DND-41 (cell line): ENCODE measurements at regions not wholly inside any gene's neighbourhood (a gene's known extent, or its start where the extent isn't known, plus 50 kb on each side); places are given as distances from the start of the nearest gene placed in this dataset.

Experiments
- ATAC-seq: fragments of 200-7000 bp; cut with Tn5 transposase; 3 replicates; pipeline ENCODE4 v1.9.1; 2021; ENCODE audit warnings: low read depth; ENCODE audit not compliant: insufficient read depth
- DNase-seq: peaks from one replicate; pipeline ENCODE4 v3.0.0-alpha.2; 2020
- H2AFZ ChIP-seq: 2 replicates; pipeline ENCODE4 v1.6.0; 2012; ENCODE audit warnings: low read depth, low read length
- H3K27ac ChIP-seq: 2 replicates; pipeline ENCODE4 v1.5.1; 2012; ENCODE audit warnings: low read length, inconsistent platforms
- H3K27me3 ChIP-seq: fragments of 200-600 bp; sonication (generic); 2 replicates; pipeline ENCODE4 v1.6.0; 2012; ENCODE audit warnings: low read length, mild to moderate bottlenecking, inconsistent platforms; ENCODE audit not compliant: insufficient read depth, poor library complexity
- H3K36me3 ChIP-seq: 2 replicates; pipeline ENCODE4 v1.5.1; 2012; ENCODE audit warnings: low read length, inconsistent platforms; ENCODE audit not compliant: insufficient read depth
- H3K4me1 ChIP-seq: 2 replicates; pipeline ENCODE4 v1.5.1; 2012; ENCODE audit warnings: mild to moderate bottlenecking, low read length; ENCODE audit not compliant: insufficient read depth
- H3K4me2 ChIP-seq: 2 replicates; pipeline ENCODE4 v1.6.0; 2012; ENCODE audit warnings: mild to moderate bottlenecking, moderate library complexity, low read length, inconsistent platforms; ENCODE audit not compliant: insufficient read depth
- H3K4me3 ChIP-seq, 2 experiments: fragments of 200-600 bp in 1 of 2; shearing (Covaris generic) in 1 of 2; 2 replicates each; pipeline ENCODE4 v1.5.1; 2012 to 2016; ENCODE audit warnings: inconsistent platforms in 2 of 2, low read length in 2 of 2, mild to moderate bottlenecking in 2 of 2, low read depth in 1 of 2, moderate library complexity in 1 of 2
- H3K79me2 ChIP-seq: 2 replicates; pipeline ENCODE4 v1.6.0; 2012; ENCODE audit warnings: low read length, inconsistent platforms; ENCODE audit not compliant: insufficient read depth
- H3K9ac ChIP-seq: 2 replicates; pipeline ENCODE4 v1.6.0; 2012; ENCODE audit warnings: low read depth, mild to moderate bottlenecking, inconsistent platforms, low read length, moderate library complexity
- H3K9me3 ChIP-seq: 2 replicates; pipeline ENCODE4 v1.5.1; 2012; ENCODE audit warnings: low read length, moderate library complexity, mild to moderate bottlenecking, inconsistent platforms; ENCODE audit not compliant: insufficient read depth, severe bottlenecking
- H4K20me1 ChIP-seq: 2 replicates; pipeline ENCODE4 v1.6.0; 2012; ENCODE audit warnings: low read length; ENCODE audit not compliant: insufficient read depth
- EZH2 ChIP-seq: IDR thresholded peaks from 3 replicates; pipeline ENCODE4 v1.6.1; 2012; ENCODE audit warnings: borderline replicate concordance, low read depth, mild to moderate bottlenecking, moderate library complexity, low read length, inconsistent platforms; ENCODE audit not compliant: severe bottlenecking
- TF ChIP-seq, protein P1 (sequence below): IDR thresholded peaks from 2 replicates; pipeline ENCODE4 v1.5.1; 2012; ENCODE audit warnings: borderline replicate concordance, low read length, moderate library complexity, mild to moderate bottlenecking; ENCODE audit not compliant: poor library complexity, severe bottlenecking; ENCODE audit errors: extremely low read depth

DNA sequence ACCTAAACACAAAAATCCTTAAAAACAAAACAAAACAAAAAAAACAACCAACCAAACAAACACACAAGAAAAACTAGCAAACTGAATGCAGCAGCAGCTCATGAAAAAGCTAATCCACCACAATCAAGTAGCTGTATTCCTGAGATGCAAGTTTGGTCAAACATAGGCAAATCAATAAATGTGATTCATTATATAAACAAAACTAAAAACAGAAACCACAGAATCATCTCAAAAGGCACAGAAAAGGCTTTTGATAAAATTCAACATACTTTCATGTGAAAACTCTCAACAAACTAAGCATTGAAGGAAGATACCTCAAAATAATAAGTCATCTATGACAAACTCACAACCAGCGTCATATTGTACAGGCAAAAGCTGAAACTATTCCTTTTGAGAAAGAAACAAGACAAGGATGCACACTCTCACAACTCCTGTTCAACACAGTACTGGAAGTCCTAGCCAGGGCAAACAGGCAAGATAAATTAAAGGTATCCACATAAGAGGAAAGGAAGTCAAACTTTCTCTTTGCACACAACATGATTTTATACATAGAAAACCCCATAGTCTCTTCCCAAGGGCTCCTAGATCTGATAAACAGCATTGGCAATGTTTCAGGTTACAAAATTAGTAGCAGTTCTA is 495.1 kb upstream of the SGO1 start:
- H3K4me1 ChIP-seq = no peaks in the 10 kb centered on the region
- ATAC-seq = no peak
- H3K36me3 ChIP-seq = no peaks in the 10 kb centered on the region
- H3K4me3 ChIP-seq = no peak overlapping the region
- H3K27me3 ChIP-seq = no peaks in the 10 kb centered on the region
- no peak for TF ChIP-seq EZH2
- TF ChIP-seq, protein P1, sequence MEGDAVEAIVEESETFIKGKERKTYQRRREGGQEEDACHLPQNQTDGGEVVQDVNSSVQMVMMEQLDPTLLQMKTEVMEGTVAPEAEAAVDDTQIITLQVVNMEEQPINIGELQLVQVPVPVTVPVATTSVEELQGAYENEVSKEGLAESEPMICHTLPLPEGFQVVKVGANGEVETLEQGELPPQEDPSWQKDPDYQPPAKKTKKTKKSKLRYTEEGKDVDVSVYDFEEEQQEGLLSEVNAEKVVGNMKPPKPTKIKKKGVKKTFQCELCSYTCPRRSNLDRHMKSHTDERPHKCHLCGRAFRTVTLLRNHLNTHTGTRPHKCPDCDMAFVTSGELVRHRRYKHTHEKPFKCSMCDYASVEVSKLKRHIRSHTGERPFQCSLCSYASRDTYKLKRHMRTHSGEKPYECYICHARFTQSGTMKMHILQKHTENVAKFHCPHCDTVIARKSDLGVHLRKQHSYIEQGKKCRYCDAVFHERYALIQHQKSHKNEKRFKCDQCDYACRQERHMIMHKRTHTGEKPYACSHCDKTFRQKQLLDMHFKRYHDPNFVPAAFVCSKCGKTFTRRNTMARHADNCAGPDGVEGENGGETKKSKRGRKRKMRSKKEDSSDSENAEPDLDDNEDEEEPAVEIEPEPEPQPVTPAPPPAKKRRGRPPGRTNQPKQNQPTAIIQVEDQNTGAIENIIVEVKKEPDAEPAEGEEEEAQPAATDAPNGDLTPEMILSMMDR = no peak
- no peaks in the 10 kb centered on the region for H4K20me1 ChIP-seq
- no peak overlapping the region for H3K9ac ChIP-seq
- no peaks in the 10 kb centered on the region for H3K79me2 ChIP-seq
- H2AFZ ChIP-seq = no peak overlapping the region
- H3K4me2 ChIP-seq = no peak overlapping the region
- no peaks in the 10 kb centered on the region for H3K9me3 ChIP-seq
- H3K27ac ChIP-seq = no peak overlapping the region
- DNase-seq = no peak

DNA sequence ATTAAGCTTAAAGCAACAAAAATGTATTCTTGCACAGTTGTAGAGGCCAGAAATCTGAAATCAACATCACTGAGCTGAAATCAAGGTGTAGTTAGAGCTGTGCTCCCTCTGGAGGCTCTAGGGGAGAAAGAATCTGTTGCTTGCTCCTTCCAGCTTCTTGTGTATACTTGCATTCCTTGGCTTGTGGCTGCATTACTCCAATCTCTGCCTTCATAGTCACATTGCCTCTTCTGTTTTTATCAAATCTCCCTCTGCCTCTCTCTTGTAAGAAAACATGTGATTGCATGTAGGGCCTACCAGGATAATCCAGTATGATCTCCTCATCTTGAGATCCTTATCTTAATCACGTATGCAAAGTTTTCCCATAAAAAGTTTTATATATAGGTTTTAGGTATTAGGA is 487.9 kb upstream of the SGO1 start:
- Histone ChIP-seq H3K27me3 (no peaks in the 10 kb centered on the region), H3K36me3 (no peaks in the 10 kb centered on the region), H3K9me3 (no peaks in the 10 kb centered on the region), H3K4me3 (no peak overlapping the region), H3K27ac (no peak overlapping the region), H3K79me2 (no peaks in the 10 kb centered on the region), H3K9ac (no peak overlapping the region), H4K20me1 (no peaks in the 10 kb centered on the region), H3K4me1 (no peaks in the 10 kb centered on the region), H2AFZ (no peak overlapping the region), H3K4me2 (no peak overlapping the region)
- DNase-seq (no peak), ATAC-seq (no peak)
- TF ChIP-seq, protein P1 = no peak
- no peak for TF ChIP-seq EZH2

DNA sequence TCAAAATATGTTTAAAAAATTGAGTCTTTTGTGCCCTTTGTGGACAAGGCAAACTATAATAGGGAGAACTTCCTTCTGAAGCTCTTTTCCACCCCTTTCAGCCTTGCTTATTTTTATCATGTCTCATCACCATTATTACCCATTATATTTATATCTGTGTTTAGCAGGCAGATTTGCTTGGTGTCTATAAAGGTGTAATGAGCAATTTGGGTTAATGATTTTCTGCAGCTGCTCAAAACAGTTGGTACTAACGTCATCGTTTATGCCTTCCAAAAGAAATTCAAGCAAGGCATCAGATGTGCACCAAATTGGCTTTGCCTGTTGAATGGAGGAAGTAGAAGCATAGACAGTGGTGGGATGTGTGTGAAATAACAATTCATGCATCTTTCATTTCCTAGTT is 483.7 kb upstream of the SGO1 start:
- Histone ChIP-seq H3K27ac (no peak overlapping the region), H3K79me2 (no peaks in the 10 kb centered on the region), H3K4me3 (no peak overlapping the region), H3K4me2 (no peak overlapping the region), H3K4me1 (no peaks in the 10 kb centered on the region), H2AFZ (no peak overlapping the region), H3K36me3 (no peaks in the 10 kb centered on the region), H3K27me3 (no peaks in the 10 kb centered on the region), H4K20me1 (no peaks in the 10 kb centered on the region), H3K9ac (no peak overlapping the region), H3K9me3 (no peaks in the 10 kb centered on the region)
- DNase-seq (no peak), ATAC-seq (no peak)
- TF ChIP-seq, protein P1 = no peak
- TF ChIP-seq EZH2 = no peak

DNA sequence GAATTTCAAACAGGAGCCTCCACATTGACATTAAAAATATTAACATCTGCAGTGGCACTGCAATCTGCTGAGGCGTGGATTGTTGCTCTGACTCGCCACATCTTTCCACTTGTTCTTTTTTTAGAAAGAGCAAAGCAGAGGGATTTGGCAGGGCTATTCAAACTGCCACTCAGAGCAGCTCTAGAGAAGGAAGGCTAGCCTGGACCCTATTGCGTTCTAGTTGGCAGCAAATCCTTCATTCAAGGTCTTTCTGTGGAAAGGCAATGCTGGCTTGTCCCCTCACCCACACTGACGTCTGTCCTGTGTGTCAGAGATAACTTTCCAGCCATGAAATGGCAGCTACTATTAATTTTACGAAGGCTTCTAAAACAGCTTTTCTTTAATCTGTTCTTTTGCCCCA is 483.2 kb upstream of the SGO1 start:
- Histone ChIP-seq H3K9me3 (no peaks in the 10 kb centered on the region), H4K20me1 (no peaks in the 10 kb centered on the region), H3K4me2 (no peak overlapping the region), H3K4me1 (no peaks in the 10 kb centered on the region), H3K4me3 (no peak overlapping the region), H3K27ac (no peak overlapping the region), H3K36me3 (no peaks in the 10 kb centered on the region), H2AFZ (no peak overlapping the region), H3K9ac (no peak overlapping the region), H3K27me3 (no peaks in the 10 kb centered on the region), H3K79me2 (no peaks in the 10 kb centered on the region)
- no peak for TF ChIP-seq EZH2
- TF ChIP-seq, protein P1 = no peak
- ATAC-seq = no peak
- no peak for DNase-seq
